Mucosa of rectum (tissue), 2 donors: ENCODE measurements at regions not wholly inside any gene's neighbourhood (a gene's known extent, or its start where the extent isn't known, plus 50 kb on each side); places are given as distances from the start of the nearest gene placed in this dataset.

Experiments
- H3K27ac ChIP-seq, 2 donors: one replicate each; pipeline ENCODE4 v1.7.0; 2013; ENCODE audit warnings: inconsistent platforms in 2 of 2, low read depth in 2 of 2, low read length in 2 of 2
- H3K27me3 ChIP-seq, 2 donors: one replicate each; pipeline ENCODE4 v1.7.0; 2013; ENCODE audit warnings: low read length in 2 of 2; ENCODE audit not compliant: control insufficient read depth in 2 of 2, insufficient read depth in 2 of 2
- H3K36me3 ChIP-seq, 2 donors: one replicate each; pipeline ENCODE4 v1.7.0; 2013; ENCODE audit warnings: low read length in 2 of 2; ENCODE audit not compliant: control insufficient read depth in 2 of 2, insufficient read depth in 2 of 2
- H3K4me1 ChIP-seq, 2 donors: one replicate each; pipeline ENCODE4 v1.7.0; 2013; ENCODE audit warnings: low read length in 2 of 2, mild to moderate bottlenecking in 1 of 2; ENCODE audit not compliant: control insufficient read depth in 2 of 2, insufficient read depth in 2 of 2
- H3K4me3 ChIP-seq, 2 donors: one replicate each; pipeline ENCODE4 v1.7.0; 2013; ENCODE audit warnings: low read length in 2 of 2
- H3K9ac ChIP-seq, 2 donors: one replicate each; pipeline ENCODE4 v1.7.0; 2013; ENCODE audit warnings: low read length in 2 of 2, low read depth in 1 of 2, mild to moderate bottlenecking in 1 of 2
- H3K9me3 ChIP-seq, 2 donors: one replicate each; pipeline ENCODE4 v1.7.0; 2013; ENCODE audit warnings: low read length in 2 of 2; ENCODE audit not compliant: control insufficient read depth in 2 of 2
- donor health status: healthy.
- donor health status: Normal muscosa, but diverticular disease.

GRCh38 chr16:85544016-85544415 lies 69.1 kb upstream of the GSE1 start:
- no peaks in the 10 kb centered on the region for H3K36me3 ChIP-seq
- H3K27me3 ChIP-seq = no peaks in the 10 kb centered on the region
- no peak overlapping the region for H3K9ac ChIP-seq
- no peak overlapping the region for H3K27ac ChIP-seq
- no peak overlapping the region for H3K4me3 ChIP-seq
- peaks cover 2 to 10% of the 10 kb centered on the region in 2 donors for H3K4me1 ChIP-seq
- no peaks in the 10 kb centered on the region for H3K9me3 ChIP-seq

- Histone ChIP-seq H3K9me3 (no peaks in the 10 kb centered on the region), H3K36me3 (no peaks in the 10 kb centered on the region), H3K27ac (no peak overlapping the region), H3K4me1 (peaks cover 2 to 10% of the 10 kb centered on the region in 2 donors), H3K4me3 (no peak overlapping the region), H3K9ac (no peak overlapping the region), H3K27me3 (no peaks in the 10 kb centered on the region)
Measured at GRCh38 chr16:85544668-85545067, 68.5 kb upstream of the GSE1 start.

GRCh38 chr16:85545227-85545818 lies 67.8 kb upstream of the GSE1 start:
- Histone ChIP-seq H3K4me1 (peaks cover 2 to 10% of the 10 kb centered on the region in 2 donors), H3K27me3 (no peaks in the 10 kb centered on the region), H3K9me3 (no peaks in the 10 kb centered on the region), H3K27ac (no peak overlapping the region), H3K4me3 (no peak overlapping the region), H3K36me3 (no peaks in the 10 kb centered on the region), H3K9ac (no peak overlapping the region)

- Histone ChIP-seq H3K4me1 (peaks cover 10% of the 10 kb centered on the region in 2 donors), H3K4me3 (no peak overlapping the region), H3K9me3 (no peaks in the 10 kb centered on the region), H3K36me3 (no peaks in the 10 kb centered on the region), H3K27me3 (no peaks in the 10 kb centered on the region), H3K27ac (no peak overlapping the region), H3K9ac (no peak overlapping the region)
Measured at GRCh38 chr16:85546585-85547447, 66.3 kb upstream of the GSE1 start.

- Histone ChIP-seq H3K9me3 (no peaks in the 10 kb centered on the region), H3K4me1 (peaks cover 11 to 13% of the 10 kb centered on the region in 2 donors), H3K9ac (no peak overlapping the region), H3K27ac (no peak overlapping the region), H3K27me3 (no peaks in the 10 kb centered on the region), H3K4me3 (no peak overlapping the region), H3K36me3 (no peaks in the 10 kb centered on the region)
Measured at GRCh38 chr16:85548375-85548774, 64.7 kb upstream of the GSE1 start.

- H3K4me1 ChIP-seq = peaks cover 14 to 17% of the 10 kb centered on the region in 2 donors
- H3K9ac ChIP-seq = no peak overlapping the region
- no peak overlapping the region for H3K4me3 ChIP-seq
- no peaks in the 10 kb centered on the region for H3K36me3 ChIP-seq
- H3K27ac ChIP-seq = no peak overlapping the region
- H3K27me3 ChIP-seq = no peaks in the 10 kb centered on the region
- no peaks in the 10 kb centered on the region for H3K9me3 ChIP-seq
Measured at GRCh38 chr16:85549766-85550421, 63.2 kb upstream of the GSE1 start.

- H3K4me3 ChIP-seq = no peak overlapping the region
- H3K9ac ChIP-seq = no peak overlapping the region
- peaks cover 14 to 17% of the 10 kb centered on the region in 2 donors for H3K4me1 ChIP-seq
- no peak overlapping the region for H3K27ac ChIP-seq
- no peaks in the 10 kb centered on the region for H3K27me3 ChIP-seq
- no peaks in the 10 kb centered on the region for H3K9me3 ChIP-seq
- H3K36me3 ChIP-seq = no peaks in the 10 kb centered on the region
Measured at GRCh38 chr16:85550422-85550864, 62.7 kb upstream of the GSE1 start.

GRCh38 chr16:85550953-85551924 lies 61.9 kb upstream of the GSE1 start:
- Histone ChIP-seq H3K36me3 (no peaks in the 10 kb centered on the region), H3K9ac (peak overlapping the region in 1 of 2 donors; percentile 44), H3K4me3 (peak overlapping the region in 1 of 2 donors; percentile 20), H3K4me1 (peaks cover 17 to 20% of the 10 kb centered on the region in 2 donors), H3K27me3 (no peaks in the 10 kb centered on the region), H3K27ac (peak overlapping the region; percentile 68 to 71), H3K9me3 (no peaks in the 10 kb centered on the region)

DNA sequence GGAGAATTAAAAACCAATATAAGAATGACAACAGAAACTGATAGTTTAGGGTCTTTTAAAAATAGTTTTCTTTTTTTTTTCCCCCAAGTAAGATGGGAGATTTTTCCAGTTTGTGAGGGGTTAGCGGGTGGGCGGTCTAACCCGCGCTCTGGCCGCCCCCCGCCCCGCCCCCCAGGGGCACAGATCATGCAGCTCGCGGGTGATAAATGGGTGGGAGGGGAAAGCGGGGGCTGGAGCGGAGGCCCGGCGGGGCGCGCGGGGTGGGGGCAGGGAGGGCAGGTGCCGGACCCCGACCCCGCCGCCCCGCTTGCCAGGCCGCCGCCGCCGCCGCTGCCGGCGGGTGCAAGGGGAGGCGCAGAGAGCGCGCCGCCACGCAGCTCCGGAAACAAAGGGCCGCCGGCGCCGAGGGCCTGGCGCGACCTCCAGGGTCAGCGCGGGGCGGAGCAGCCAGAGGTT lies 60.1 kb upstream of the GSE1 start:
- Histone ChIP-seq H3K9ac (peak overlapping the region; percentile 60 to 81), H3K36me3 (no peaks in the 10 kb centered on the region), H3K27me3 (no peaks in the 10 kb centered on the region), H3K4me3 (peak overlapping the region; percentile 79 to 83), H3K9me3 (no peaks in the 10 kb centered on the region), H3K27ac (peak overlapping the region; percentile 89 to 96), H3K4me1 (peaks cover 26 to 28% of the 10 kb centered on the region in 2 donors)
